HEK293 (cell line): ENCODE measurements at regions not wholly inside any gene's neighbourhood (a gene's known extent, or its start where the extent isn't known, plus 50 kb on each side); places are given as distances from the start of the nearest gene placed in this dataset.

Experiments
- CTCF ChIP-seq: fragments of 450-650 bp; formaldehyde crosslinking; IDR thresholded peaks from 2 replicates; pipeline ENCODE4 v1.5.1; 2016; ENCODE audit warnings: missing biosample characterization, missing genetic modification characterization
- MYNN ChIP-seq: fragments of 450-650 bp; formaldehyde crosslinking; IDR thresholded peaks from 2 replicates; pipeline ENCODE4 v1.5.1; 2016; ENCODE audit warnings: missing biosample characterization, missing genetic modification characterization, borderline replicate concordance
- PRDM10 ChIP-seq: fragments of 450-650 bp; formaldehyde crosslinking; IDR thresholded peaks from 2 replicates; pipeline ENCODE4 v1.5.1; 2016; ENCODE audit warnings: missing biosample characterization, missing genetic modification characterization
- REST ChIP-seq: fragments of 450-650 bp; formaldehyde crosslinking; IDR thresholded peaks from 2 replicates; pipeline ENCODE4 v1.5.1; 2016; ENCODE audit warnings: missing biosample characterization, missing genetic modification characterization
- ZNF221 ChIP-seq: fragments of 450-650 bp; formaldehyde crosslinking; IDR thresholded peaks from 2 replicates; pipeline ENCODE4 v1.5.1; 2017; ENCODE audit warnings: missing biosample characterization, missing genetic modification characterization, borderline replicate concordance
- ZNF280D ChIP-seq: fragments of 450-650 bp; formaldehyde crosslinking; IDR thresholded peaks from 2 replicates; pipeline ENCODE4 v1.5.1; 2016; ENCODE audit warnings: missing biosample characterization, missing genetic modification characterization
- ZNF423 ChIP-seq: fragments of 450-650 bp; formaldehyde crosslinking; IDR thresholded peaks from 2 replicates; pipeline ENCODE4 v1.5.1; 2016; ENCODE audit warnings: missing biosample characterization, missing genetic modification characterization
- ZNF449 ChIP-seq: fragments of 450-650 bp; formaldehyde crosslinking; IDR thresholded peaks from 2 replicates; pipeline ENCODE4 v1.5.1; 2017; ENCODE audit warnings: missing biosample characterization, mild to moderate bottlenecking, missing genetic modification characterization, moderate library complexity
- ZNF518A ChIP-seq: fragments of 450-650 bp; formaldehyde crosslinking; conservative IDR thresholded peaks from 2 replicates; pipeline ENCODE4 v1.5.1; 2016; ENCODE audit warnings: low read depth, missing biosample characterization, missing genetic modification characterization
- ZNF624 ChIP-seq: fragments of 450-650 bp; formaldehyde crosslinking; IDR thresholded peaks from 2 replicates; pipeline ENCODE4 v1.5.1; 2017; ENCODE audit warnings: missing biosample characterization, missing genetic modification characterization
- ZNF692 ChIP-seq: fragments of 450-650 bp; formaldehyde crosslinking; IDR thresholded peaks from 2 replicates; pipeline ENCODE4 v1.5.1; 2016; ENCODE audit warnings: missing biosample characterization, missing genetic modification characterization
- ZNF776 ChIP-seq: fragments of 450-650 bp; formaldehyde crosslinking; IDR thresholded peaks from 2 replicates; pipeline ENCODE4 v1.5.0; 2017; ENCODE audit warnings: missing biosample characterization, missing genetic modification characterization, borderline replicate concordance

- no peak for TF ChIP-seq ZNF280D (tag by site-specific recombination)
- TF ChIP-seq CTCF (tag by site-specific recombination) = no peak
- no peak for TF ChIP-seq MYNN (tag by site-specific recombination)
- no peak for TF ChIP-seq REST (tag by site-specific recombination)
- TF ChIP-seq ZNF449 (tag by site-specific recombination) = no peak
- no peak for TF ChIP-seq ZNF518A
- no peak for TF ChIP-seq ZNF692 (tag by site-specific recombination)
- TF ChIP-seq ZNF423 (tag by site-specific recombination) = no peak
- TF ChIP-seq ZNF221 = no peak
- TF ChIP-seq ZNF624 = no peak
- no peak for TF ChIP-seq PRDM10 (tag by site-specific recombination)
- no peak for TF ChIP-seq ZNF776 (tag by site-specific recombination)
These were observed 119.8 kb upstream of the PPP1R26 start for GRCh38 chr9:135359764-135360163.
